ENCODE measurements at regions not wholly inside any gene's neighbourhood (a gene's known extent, or its start where the extent isn't known, plus 50 kb on each side); places are given as distances from the start of the nearest gene placed in this dataset.
A peak's percentile ranks its signal among the peaks of the same experiment; 100 is the strongest.

DNA sequence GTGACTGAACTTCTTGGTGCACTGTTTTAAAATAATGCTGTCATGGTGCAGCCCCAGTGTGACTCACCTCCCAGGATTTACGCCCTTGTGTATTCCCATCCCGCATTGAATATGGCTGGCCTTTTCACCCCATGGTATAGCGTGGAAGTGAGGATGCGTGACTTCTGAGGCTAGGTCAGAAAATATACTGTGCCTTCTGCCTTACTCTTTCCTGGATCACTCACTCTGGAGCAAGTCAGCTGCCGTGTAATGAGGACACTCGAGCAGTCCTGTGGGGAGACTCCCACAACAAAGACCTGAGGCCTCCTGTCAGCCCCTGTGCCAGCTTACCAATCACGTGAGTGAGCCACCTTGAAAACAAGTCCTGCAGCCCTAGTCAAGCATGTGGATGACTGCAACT is 471.9 kb upstream of the KIRREL3 start:
- no peak overlapping the region for H3K27ac Mint-ChIP-seq (ENCODE audit: unreplicated experiment)
- H3K27me3 Mint-ChIP-seq (ENCODE audit: unreplicated experiment): no peaks in the 10 kb centered on the region
- H3K9me3 Mint-ChIP-seq (ENCODE audit: unreplicated experiment): peaks cover 2% of the 10 kb centered on the region
- no peak overlapping the region for H3K4me3 Mint-ChIP-seq (ENCODE audit: unreplicated experiment)
- no peak for DNase-seq
- TF ChIP-seq, protein P1, sequence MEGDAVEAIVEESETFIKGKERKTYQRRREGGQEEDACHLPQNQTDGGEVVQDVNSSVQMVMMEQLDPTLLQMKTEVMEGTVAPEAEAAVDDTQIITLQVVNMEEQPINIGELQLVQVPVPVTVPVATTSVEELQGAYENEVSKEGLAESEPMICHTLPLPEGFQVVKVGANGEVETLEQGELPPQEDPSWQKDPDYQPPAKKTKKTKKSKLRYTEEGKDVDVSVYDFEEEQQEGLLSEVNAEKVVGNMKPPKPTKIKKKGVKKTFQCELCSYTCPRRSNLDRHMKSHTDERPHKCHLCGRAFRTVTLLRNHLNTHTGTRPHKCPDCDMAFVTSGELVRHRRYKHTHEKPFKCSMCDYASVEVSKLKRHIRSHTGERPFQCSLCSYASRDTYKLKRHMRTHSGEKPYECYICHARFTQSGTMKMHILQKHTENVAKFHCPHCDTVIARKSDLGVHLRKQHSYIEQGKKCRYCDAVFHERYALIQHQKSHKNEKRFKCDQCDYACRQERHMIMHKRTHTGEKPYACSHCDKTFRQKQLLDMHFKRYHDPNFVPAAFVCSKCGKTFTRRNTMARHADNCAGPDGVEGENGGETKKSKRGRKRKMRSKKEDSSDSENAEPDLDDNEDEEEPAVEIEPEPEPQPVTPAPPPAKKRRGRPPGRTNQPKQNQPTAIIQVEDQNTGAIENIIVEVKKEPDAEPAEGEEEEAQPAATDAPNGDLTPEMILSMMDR (IDR thresholded peaks at IDR 0.05; ENCODE audit: partially characterized antibody, unreplicated experiment): no peak
- no peaks in the 10 kb centered on the region for H3K4me1 Mint-ChIP-seq (ENCODE audit: low read depth, unreplicated experiment)
- no peaks in the 10 kb centered on the region for H3K36me3 Mint-ChIP-seq (ENCODE audit: unreplicated experiment)

DNA sequence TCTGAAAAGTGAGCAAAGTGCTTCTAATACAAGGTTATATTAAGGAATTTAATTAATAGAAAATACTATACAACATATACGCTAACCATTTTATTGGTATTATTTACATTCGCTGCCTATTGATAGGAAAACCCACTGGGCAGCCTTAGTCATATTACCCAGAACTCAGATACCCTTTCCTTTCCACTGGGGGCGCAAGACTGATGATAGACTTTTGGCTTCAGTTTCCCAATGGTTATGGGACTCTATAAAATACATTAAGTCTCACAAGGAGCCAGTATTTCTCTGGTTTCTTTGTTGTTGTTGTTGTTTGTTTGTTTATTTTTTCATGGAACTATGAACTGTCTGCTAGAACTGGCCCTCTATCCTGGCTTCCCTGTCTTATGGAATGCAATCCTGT is 471.1 kb upstream of the KIRREL3 start:
- Mint-ChIP-seq H3K4me3 (ENCODE audit: unreplicated experiment) (no peak overlapping the region), H3K27ac (ENCODE audit: unreplicated experiment) (no peak overlapping the region), H3K4me1 (ENCODE audit: low read depth, unreplicated experiment) (no peaks in the 10 kb centered on the region), H3K27me3 (ENCODE audit: unreplicated experiment) (no peaks in the 10 kb centered on the region), H3K36me3 (ENCODE audit: unreplicated experiment) (no peaks in the 10 kb centered on the region), H3K9me3 (ENCODE audit: unreplicated experiment) (peaks cover 2% of the 10 kb centered on the region)
- DNase-seq: no peak
- TF ChIP-seq, protein P1 (IDR thresholded peaks at IDR 0.05; ENCODE audit: partially characterized antibody, unreplicated experiment): peak; percentile 26

DNA sequence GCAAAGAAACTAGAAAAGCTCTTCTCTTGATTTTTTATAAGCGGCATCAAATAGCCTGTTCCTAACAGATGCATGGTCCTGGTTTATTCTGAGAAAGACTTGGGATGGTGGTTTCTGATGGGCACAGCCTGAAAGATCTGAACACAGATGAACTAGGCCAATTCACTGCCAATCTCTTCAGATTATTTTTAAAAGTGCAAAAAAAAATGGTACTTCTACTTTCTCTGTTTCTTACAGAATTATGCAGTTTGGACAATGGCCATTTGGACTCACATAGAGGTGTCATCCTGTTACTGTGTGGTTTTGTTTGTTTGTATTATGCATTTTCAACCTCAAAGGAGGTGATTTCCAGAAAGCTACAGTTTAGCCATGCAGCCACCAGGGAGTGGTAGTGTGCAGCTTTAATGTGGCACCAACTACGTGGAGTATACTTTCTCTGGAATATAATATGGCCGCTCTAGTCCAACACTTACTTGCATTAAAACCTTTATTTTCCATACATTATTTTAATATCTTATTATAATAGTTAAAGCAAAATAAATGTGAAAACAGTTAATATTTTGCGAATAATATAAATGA is 469.8 kb upstream of the KIRREL3 start:
- TF ChIP-seq, protein P1 (IDR thresholded peaks at IDR 0.05; ENCODE audit: partially characterized antibody, unreplicated experiment): peak; percentile 57
- DNase-seq: peak; percentile 60
- H3K27me3 Mint-ChIP-seq (ENCODE audit: unreplicated experiment): peaks cover 1% of the 10 kb centered on the region
- peaks cover 2% of the 10 kb centered on the region for H3K9me3 Mint-ChIP-seq (ENCODE audit: unreplicated experiment)
- no peak overlapping the region for H3K27ac Mint-ChIP-seq (ENCODE audit: unreplicated experiment)
- no peaks in the 10 kb centered on the region for H3K4me1 Mint-ChIP-seq (ENCODE audit: low read depth, unreplicated experiment)
- no peaks in the 10 kb centered on the region for H3K36me3 Mint-ChIP-seq (ENCODE audit: unreplicated experiment)
- no peak overlapping the region for H3K4me3 Mint-ChIP-seq (ENCODE audit: unreplicated experiment)

DNA sequence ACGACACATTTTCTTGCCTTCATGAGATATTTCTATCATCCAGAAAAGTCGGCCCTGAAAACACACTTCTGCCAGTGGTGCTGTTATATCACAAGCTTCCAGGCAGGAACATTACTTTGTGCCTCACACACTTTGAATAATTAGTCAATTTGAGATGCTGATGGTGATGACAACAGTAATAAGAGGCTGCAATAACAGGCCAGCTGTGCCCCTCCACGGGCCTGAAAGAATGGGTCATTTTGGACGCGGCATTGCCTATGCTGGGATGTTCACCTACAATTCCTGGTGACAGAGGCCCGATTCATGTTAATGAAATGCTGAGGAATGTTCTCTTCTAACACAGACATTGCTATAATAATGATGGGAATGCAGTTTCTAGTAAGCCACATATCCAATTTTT is 463.8 kb upstream of the KIRREL3 start:
- Mint-ChIP-seq H3K27ac (ENCODE audit: unreplicated experiment) (no peak overlapping the region), H3K4me3 (ENCODE audit: unreplicated experiment) (no peak overlapping the region), H3K4me1 (ENCODE audit: low read depth, unreplicated experiment) (peaks cover 7% of the 10 kb centered on the region), H3K9me3 (ENCODE audit: unreplicated experiment) (no peaks in the 10 kb centered on the region), H3K36me3 (ENCODE audit: unreplicated experiment) (no peaks in the 10 kb centered on the region), H3K27me3 (ENCODE audit: unreplicated experiment) (peaks cover 1% of the 10 kb centered on the region)
- TF ChIP-seq, protein P1 (IDR thresholded peaks at IDR 0.05; ENCODE audit: partially characterized antibody, unreplicated experiment): no peak
- DNase-seq: no peak

DNA sequence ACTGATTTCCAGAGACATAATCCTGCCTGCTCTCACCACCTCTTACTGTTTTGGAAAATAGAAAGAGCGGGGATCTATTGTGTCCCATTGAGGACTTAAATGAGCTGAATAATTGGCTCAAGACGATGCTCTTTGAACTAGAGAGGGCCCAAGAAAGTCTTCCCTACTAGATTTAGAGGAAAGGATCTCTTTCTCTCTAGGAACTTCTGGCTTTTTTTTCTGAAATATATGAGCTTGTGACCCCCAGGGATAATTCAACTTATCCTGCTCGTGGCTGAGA is 461.4 kb upstream of the KIRREL3 start:
- no peak for DNase-seq
- no peaks in the 10 kb centered on the region for H3K36me3 Mint-ChIP-seq (ENCODE audit: unreplicated experiment)
- H3K4me3 Mint-ChIP-seq (ENCODE audit: unreplicated experiment): no peak overlapping the region
- peaks cover 8% of the 10 kb centered on the region for H3K4me1 Mint-ChIP-seq (ENCODE audit: low read depth, unreplicated experiment)
- TF ChIP-seq, protein P1 (IDR thresholded peaks at IDR 0.05; ENCODE audit: partially characterized antibody, unreplicated experiment): no peak
- H3K9me3 Mint-ChIP-seq (ENCODE audit: unreplicated experiment): no peaks in the 10 kb centered on the region
- H3K27ac Mint-ChIP-seq (ENCODE audit: unreplicated experiment): no peak overlapping the region
- peaks cover 1% of the 10 kb centered on the region for H3K27me3 Mint-ChIP-seq (ENCODE audit: unreplicated experiment)
